Lung (tissue), 11 donors: ENCODE measurements at regions not wholly inside any gene's neighbourhood (a gene's known extent, or its start where the extent isn't known, plus 50 kb on each side); places are given as distances from the start of the nearest gene placed in this dataset.

ENCODE experiments used
- ATAC-seq: fragments of 200-7000 bp; cut with Tn5 transposase; one replicate; pipeline ENCODE4 v1.9.1; 2020; ENCODE audit warnings: moderate number of reproducible peaks; ENCODE audit not compliant: insufficient read depth, low FRiP score
- DNase-seq, 3 donors: peaks; one replicate each; pipeline ENCODE4 v3.0.0-alpha.2; 2013 to 2017
- H3K27ac ChIP-seq, 2 donors: one replicate each; pipeline ENCODE4 v1.5.1; 2013; ENCODE audit warnings: mild to moderate bottlenecking in 2 of 2, moderate library complexity in 2 of 2, control low read depth in 1 of 2, inconsistent platforms in 1 of 2, low read depth in 1 of 2, low read length in 1 of 2
- H3K27me3 ChIP-seq, 3 donors: one replicate each; pipeline ENCODE4 v1.5.1; 2013; ENCODE audit warnings: low read length in 2 of 3; ENCODE audit not compliant: control insufficient read depth in 3 of 3, insufficient read depth in 3 of 3
- H3K36me3 ChIP-seq, 4 donors: one replicate each; pipeline ENCODE4 v1.5.1; 2013; ENCODE audit warnings: low read length in 4 of 4, mild to moderate bottlenecking in 1 of 4, moderate library complexity in 1 of 4; ENCODE audit not compliant: control insufficient read depth in 4 of 4, insufficient read depth in 4 of 4
- H3K4me1 ChIP-seq, 5 donors: one replicate each; pipeline ENCODE4 v1.5.1; 2013; ENCODE audit warnings: low read length in 5 of 5, mild to moderate bottlenecking in 2 of 5, moderate library complexity in 1 of 5; ENCODE audit not compliant: control insufficient read depth in 5 of 5, insufficient read depth in 5 of 5
- H3K4me3 ChIP-seq: one replicate; pipeline ENCODE4 v1.5.1; 2013; ENCODE audit warnings: mild to moderate bottlenecking, control low read depth, moderate library complexity
- H3K9ac ChIP-seq, 2 donors: one replicate each; pipeline ENCODE4 v1.5.1; 2013; ENCODE audit warnings: low read length in 2 of 2, control low read depth in 1 of 2; ENCODE audit not compliant: insufficient read depth in 1 of 2
- H3K9me3 ChIP-seq, 4 donors: one replicate each; pipeline ENCODE4 v1.5.1; 2013; ENCODE audit warnings: low read length in 3 of 4, mild to moderate bottlenecking in 1 of 4, moderate library complexity in 1 of 4; ENCODE audit not compliant: control insufficient read depth in 4 of 4, insufficient read depth in 3 of 4
- WGBS, 2 donors: extraction: QIAGEN DNeasy Blood & Tissue Kit; methylation state at CpG; one replicate each; pipeline ENCODE4 v1.1.7; 2013; 5-methylcytosine and 5-hydroxymethylcytosine counted together
- TF ChIP-seq, protein P1 (sequence below): IDR thresholded peaks from 2 replicates; pipeline ENCODE4 v1.5.1; 2012; ENCODE audit warnings: mild to moderate bottlenecking; ENCODE audit errors: control extremely low read depth, extremely low read depth
- donor health status: control.
- donor health status: control.
- donor health status: Bipolar disorder and iron deficiency.
- donor health status: healthy.
- donor health status: DM: yes; HTN: yes; CAD: no.

- H3K4me3 ChIP-seq = no peak overlapping the region
- H3K36me3 ChIP-seq = no peaks in the 10 kb centered on the region
- 94% methylated on average over 8 of the region's 8 CpGs for WGBS, 2 donors
- H3K4me1 ChIP-seq = peaks cover 0 to 2% (median 0%) of the 10 kb centered on the region in 5 donors
- ATAC-seq (no peak), DNase-seq (no peak)
- H3K9ac ChIP-seq = no peak overlapping the region
- peaks cover 0 to 2% (median 0%) of the 10 kb centered on the region in 4 donors for H3K9me3 ChIP-seq
- TF ChIP-seq, protein P1, sequence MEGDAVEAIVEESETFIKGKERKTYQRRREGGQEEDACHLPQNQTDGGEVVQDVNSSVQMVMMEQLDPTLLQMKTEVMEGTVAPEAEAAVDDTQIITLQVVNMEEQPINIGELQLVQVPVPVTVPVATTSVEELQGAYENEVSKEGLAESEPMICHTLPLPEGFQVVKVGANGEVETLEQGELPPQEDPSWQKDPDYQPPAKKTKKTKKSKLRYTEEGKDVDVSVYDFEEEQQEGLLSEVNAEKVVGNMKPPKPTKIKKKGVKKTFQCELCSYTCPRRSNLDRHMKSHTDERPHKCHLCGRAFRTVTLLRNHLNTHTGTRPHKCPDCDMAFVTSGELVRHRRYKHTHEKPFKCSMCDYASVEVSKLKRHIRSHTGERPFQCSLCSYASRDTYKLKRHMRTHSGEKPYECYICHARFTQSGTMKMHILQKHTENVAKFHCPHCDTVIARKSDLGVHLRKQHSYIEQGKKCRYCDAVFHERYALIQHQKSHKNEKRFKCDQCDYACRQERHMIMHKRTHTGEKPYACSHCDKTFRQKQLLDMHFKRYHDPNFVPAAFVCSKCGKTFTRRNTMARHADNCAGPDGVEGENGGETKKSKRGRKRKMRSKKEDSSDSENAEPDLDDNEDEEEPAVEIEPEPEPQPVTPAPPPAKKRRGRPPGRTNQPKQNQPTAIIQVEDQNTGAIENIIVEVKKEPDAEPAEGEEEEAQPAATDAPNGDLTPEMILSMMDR = no peak
- no peaks in the 10 kb centered on the region for H3K27me3 ChIP-seq
- no peak overlapping the region for H3K27ac ChIP-seq
Observed at GRCh38 chr1:181366910-181367309, 116.4 kb upstream of the CACNA1E start.

DNA sequence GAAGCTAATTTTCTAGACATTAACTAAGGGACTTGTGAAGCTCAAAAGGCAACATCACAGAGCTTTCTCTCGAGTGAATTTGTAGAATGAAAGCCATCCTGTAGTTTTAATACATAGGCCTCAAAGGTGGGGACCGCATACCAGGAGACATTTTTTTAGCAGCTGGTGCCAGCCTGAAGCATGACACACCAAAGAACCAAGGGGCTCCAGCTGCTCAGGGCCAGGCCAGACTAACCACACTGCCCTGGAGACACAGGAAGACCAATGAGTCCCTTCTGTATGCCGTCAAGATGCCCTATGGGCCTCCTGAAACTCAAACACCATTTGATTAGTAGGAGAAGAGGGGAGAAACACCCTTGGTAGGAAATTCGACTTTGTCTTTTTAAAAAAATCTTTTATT, 113.9 kb upstream of the CACNA1E start:
- Histone ChIP-seq H3K36me3 (no peaks in the 10 kb centered on the region), H3K27me3 (no peaks in the 10 kb centered on the region), H3K4me1 (peaks cover 0 to 2% (median 0%) of the 10 kb centered on the region in 5 donors), H3K9me3 (peaks cover 0 to 3% (median 1%) of the 10 kb centered on the region in 4 donors), H3K9ac (no peak overlapping the region), H3K4me3 (no peak overlapping the region), H3K27ac (no peak overlapping the region)
- no peak for ATAC-seq
- 85 to 87% methylated on average over 4 of the region's 4 CpGs for WGBS, 2 donors
- no peak for DNase-seq
- TF ChIP-seq, protein P1 = no peak

- H3K36me3 ChIP-seq = no peaks in the 10 kb centered on the region
- H3K9me3 ChIP-seq = peaks cover 0 to 2% (median 0%) of the 10 kb centered on the region in 4 donors
- no peaks in the 10 kb centered on the region for H3K27me3 ChIP-seq
- no peak overlapping the region for H3K9ac ChIP-seq
- WGBS, 2 donors = 59 to 70% methylated on average over 6 of the region's 6 CpGs
- no peak for DNase-seq
- no peaks in the 10 kb centered on the region for H3K4me1 ChIP-seq
- H3K27ac ChIP-seq = no peak overlapping the region
- ATAC-seq = no peak
- TF ChIP-seq, protein P1 = no peak
- H3K4me3 ChIP-seq = no peak overlapping the region
Observed at GRCh38 chr1:181383695-181384094, 99.6 kb upstream of the CACNA1E start.

- Histone ChIP-seq H3K9ac (no peak overlapping the region), H3K4me3 (no peak overlapping the region), H3K27me3 (peaks cover 0 to 7% (median 0%) of the 10 kb centered on the region in 3 donors), H3K27ac (no peak overlapping the region), H3K36me3 (no peaks in the 10 kb centered on the region), H3K4me1 (peaks cover 0 to 5% (median 0%) of the 10 kb centered on the region in 5 donors), H3K9me3 (peaks cover 0 to 4% (median 0%) of the 10 kb centered on the region in 4 donors)
- ATAC-seq = no peak
- TF ChIP-seq, protein P1 = no peak
- peak in 2 of 3 donors; percentile 17 to 31 for DNase-seq
- WGBS, 2 donors = 58 to 61% methylated on average over 2 of the region's 2 CpGs
Observed at GRCh38 chr1:181386340-181386739, 97.0 kb upstream of the CACNA1E start.
